Osteocyte (in vitro differentiated cells): ENCODE measurements at regions not wholly inside any gene's neighbourhood (a gene's known extent, or its start where the extent isn't known, plus 50 kb on each side); places are given as distances from the start of the nearest gene placed in this dataset.

ENCODE experiments used
- DNase-seq: peaks from one replicate; pipeline ENCODE4 v3.0.0; 2021; ENCODE audit warnings: mixed read lengths; ENCODE audit not compliant: unreplicated experiment; ENCODE audit errors: extremely low spot score
- H3K27ac Mint-ChIP-seq: one replicate; pipeline ENCODE4 v1.8.0; 2021; ENCODE audit warnings: mild to moderate bottlenecking, mixed read lengths; ENCODE audit not compliant: unreplicated experiment
- H3K27me3 Mint-ChIP-seq: one replicate; pipeline ENCODE4 v1.8.0; 2021; ENCODE audit warnings: mixed read lengths; ENCODE audit not compliant: unreplicated experiment
- H3K36me3 Mint-ChIP-seq: one replicate; pipeline ENCODE4 v1.8.0; 2021; ENCODE audit warnings: mixed read lengths; ENCODE audit not compliant: unreplicated experiment
- H3K4me1 Mint-ChIP-seq: one replicate; pipeline ENCODE4 v1.8.0; 2021; ENCODE audit warnings: mixed read lengths; ENCODE audit not compliant: unreplicated experiment
- H3K4me3 Mint-ChIP-seq: one replicate; pipeline ENCODE4 v1.8.0; 2021; ENCODE audit warnings: mild to moderate bottlenecking, moderate library complexity, mixed read lengths; ENCODE audit not compliant: unreplicated experiment
- H3K9me3 Mint-ChIP-seq: one replicate; pipeline ENCODE4 v1.8.0; 2021; ENCODE audit warnings: mixed read lengths; ENCODE audit not compliant: unreplicated experiment
- CTCF ChIP-seq: fragments of 200-600 bp; sonication (generic); IDR thresholded peaks from 2 replicates; pipeline ENCODE4 v1.5.0; 2021; ENCODE audit warnings: antibody characterized with exemption, mild to moderate bottlenecking, moderate library complexity

GRCh38 chr11:126149759-126150625 lies 61.5 kb downstream of the RPUSD4 start:
- H3K9me3 Mint-ChIP-seq: peaks cover 8% of the 10 kb centered on the region
- no peak overlapping the region for H3K4me3 Mint-ChIP-seq
- DNase-seq: no peak
- H3K4me1 Mint-ChIP-seq: peaks cover 21% of the 10 kb centered on the region
- H3K27ac Mint-ChIP-seq: peak overlapping the region; percentile 66
- H3K36me3 Mint-ChIP-seq: peaks cover 5% of the 10 kb centered on the region
- TF ChIP-seq CTCF: no peak
- H3K27me3 Mint-ChIP-seq: peaks cover 27% of the 10 kb centered on the region

- no peak for DNase-seq
- peaks cover 18% of the 10 kb centered on the region for H3K4me1 Mint-ChIP-seq
- no peak for TF ChIP-seq CTCF
- no peak overlapping the region for H3K27ac Mint-ChIP-seq
- H3K4me3 Mint-ChIP-seq: no peak overlapping the region
- H3K9me3 Mint-ChIP-seq: peaks cover 8% of the 10 kb centered on the region
- H3K27me3 Mint-ChIP-seq: peaks cover 26% of the 10 kb centered on the region
- peaks cover 5% of the 10 kb centered on the region for H3K36me3 Mint-ChIP-seq
Measured at GRCh38 chr11:126148317-126148716, 63.1 kb downstream of the RPUSD4 start.

- H3K27ac Mint-ChIP-seq: no peak overlapping the region
- H3K27me3 Mint-ChIP-seq: peaks cover 26% of the 10 kb centered on the region
- peaks cover 6% of the 10 kb centered on the region for H3K9me3 Mint-ChIP-seq
- H3K4me1 Mint-ChIP-seq: peaks cover 13% of the 10 kb centered on the region
- no peak overlapping the region for H3K4me3 Mint-ChIP-seq
- peaks cover 5% of the 10 kb centered on the region for H3K36me3 Mint-ChIP-seq
- TF ChIP-seq CTCF: no peak
- DNase-seq: no peak
Measured at GRCh38 chr11:126147208-126148111, 64.0 kb downstream of the RPUSD4 start.

- H3K4me1 Mint-ChIP-seq: peaks cover 11% of the 10 kb centered on the region
- DNase-seq: no peak
- no peak overlapping the region for H3K27ac Mint-ChIP-seq
- H3K27me3 Mint-ChIP-seq: peaks cover 21% of the 10 kb centered on the region
- no peaks in the 10 kb centered on the region for H3K36me3 Mint-ChIP-seq
- no peaks in the 10 kb centered on the region for H3K9me3 Mint-ChIP-seq
- no peak overlapping the region for H3K4me3 Mint-ChIP-seq
- TF ChIP-seq CTCF: no peak
Measured at GRCh38 chr11:126146454-126147192, 64.8 kb downstream of the RPUSD4 start.
